AG04449 (cell line): ENCODE measurements at regions not wholly inside any gene's neighbourhood (a gene's known extent, or its start where the extent isn't known, plus 50 kb on each side); places are given as distances from the start of the nearest gene placed in this dataset.

Experiments
- CTCF ChIA-PET: fragments of 350-600 bp; formaldehyde crosslinking; extraction: SDS; loops from one replicate; lab custom pipeline; 2021; ENCODE audit warnings: antibody characterized with exemption; lab: Yijun Ruan, JAX
- POLR2A ChIA-PET: fragments of 400-600, 350-600 bp; formaldehyde crosslinking; extraction: SDS; loops from one replicate; lab custom pipeline; 2020; ENCODE audit warnings: antibody characterized with exemption, inconsistent platforms; lab: Yijun Ruan, JAX
- DNase-seq: peaks from one replicate; pipeline ENCODE4 v3.0.0-alpha.2; 2010; ENCODE audit warnings: low read depth, low spot score
- H3K4me3 ChIP-seq: 2 replicates; pipeline ENCODE4 v1.5.1; 2011; ENCODE audit warnings: low read depth, mild to moderate bottlenecking, control low read depth, low read length
- CTCF ChIP-seq: IDR thresholded peaks from one replicate; pipeline ENCODE4 v1.5.1; 2011; ENCODE audit warnings: mild to moderate bottlenecking, moderate library complexity, low read length, control low read depth, inconsistent platforms; ENCODE audit not compliant: insufficient read depth; ENCODE audit errors: missing control alignments

- DNase-seq, result peak; percentile 36
- ChIA-PET CTCF (no interaction called here), POLR2A (no interaction called here)
- H3K4me3 ChIP-seq, result no peak overlapping the region
- no peak for TF ChIP-seq CTCF
These were observed 875.0 kb downstream of the REEP3 start for GRCh38 chr10:64396105-64396708.

GRCh38 chr10:64397125-64397524 lies 875.9 kb downstream of the REEP3 start:
- ChIA-PET POLR2A (no interaction called here), CTCF (no interaction called here)
- TF ChIP-seq CTCF, result no peak
- DNase-seq, result no peak
- no peak overlapping the region for H3K4me3 ChIP-seq

GRCh38 chr10:64408391-64409183 lies 887.4 kb downstream of the REEP3 start:
- CTCF ChIA-PET, result no interaction called here
- POLR2A ChIA-PET, result no interaction called here
- no peak overlapping the region for H3K4me3 ChIP-seq
- no peak for TF ChIP-seq CTCF
- DNase-seq, result no peak

GRCh38 chr10:64409349-64409748 lies 888.1 kb downstream of the REEP3 start:
- ChIA-PET CTCF (no interaction called here), POLR2A (no interaction called here)
- DNase-seq, result no peak
- H3K4me3 ChIP-seq, result no peak overlapping the region
- TF ChIP-seq CTCF, result no peak

GRCh38 chr10:64416011-64416410 lies 894.8 kb downstream of the REEP3 start:
- ChIA-PET POLR2A (no interaction called here), CTCF (no interaction called here)
- H3K4me3 ChIP-seq, result no peak overlapping the region
- no peak for DNase-seq
- no peak for TF ChIP-seq CTCF

- no peak overlapping the region for H3K4me3 ChIP-seq
- DNase-seq, result no peak
- no peak for TF ChIP-seq CTCF
- CTCF ChIA-PET, result no interaction called here
- POLR2A ChIA-PET, result no interaction called here
These were observed 898.3 kb downstream of the REEP3 start for GRCh38 chr10:64419461-64419860.
